Neural cell (in vitro differentiated cells): ENCODE measurements at regions not wholly inside any gene's neighbourhood (a gene's known extent, or its start where the extent isn't known, plus 50 kb on each side); places are given as distances from the start of the nearest gene placed in this dataset.

ENCODE experiments used
- H2AFZ ChIP-seq: fragments of 200-600, 300-800 bp; sonication (generic), shearing (Covaris generic); 2 replicates; pipeline ENCODE4 v1.6.0; 2014; ENCODE audit warnings: low read depth, mild to moderate bottlenecking, antibody characterized with exemption, low read length, moderate library complexity
- H3F3A ChIP-seq: fragments of 200-600 bp; shearing (Covaris generic); 2 replicates; pipeline ENCODE4 v1.6.1; 2016; ENCODE audit warnings: mild to moderate bottlenecking, moderate library complexity, mixed read lengths, antibody characterized with exemption, low read length; ENCODE audit not compliant: insufficient read depth, poor library complexity, severe bottlenecking
- H3K27ac ChIP-seq: fragments of 200-600, 300-800 bp; sonication (generic), shearing (Covaris generic); 2 replicates; pipeline ENCODE4 v1.5.1; 2014; ENCODE audit warnings: mild to moderate bottlenecking, low read length, moderate library complexity
- H3K27me3 ChIP-seq: fragments of 300-800, 200-600 bp; sonication (generic), shearing (Covaris generic); 2 replicates; pipeline ENCODE4 v1.6.0; 2014; ENCODE audit warnings: mild to moderate bottlenecking, low read depth, low read length, moderate library complexity; ENCODE audit not compliant: insufficient read depth
- H3K36me3 ChIP-seq: fragments of 300-800, 200-600 bp; sonication (generic), shearing (Covaris generic); 2 replicates; pipeline ENCODE4 v1.5.1; 2014; ENCODE audit warnings: mild to moderate bottlenecking, antibody characterized with exemption, low read length, moderate library complexity; ENCODE audit not compliant: insufficient read depth
- H3K4me2 ChIP-seq: fragments of 300-800, 200-600 bp; sonication (generic), shearing (Covaris generic); 2 replicates; pipeline ENCODE4 v1.6.0; 2014; ENCODE audit warnings: mild to moderate bottlenecking, low read length
- H3K4me3 ChIP-seq: fragments of 300-800, 200-600 bp; sonication (generic), shearing (Covaris generic); 2 replicates; pipeline ENCODE4 v1.5.1; 2014; ENCODE audit warnings: mild to moderate bottlenecking, low read length, moderate library complexity
- H3K79me2 ChIP-seq: fragments of 200-600 bp; shearing (Covaris generic); replicated peaks from 2 replicates; pipeline ENCODE4 v1.6.0; 2014; ENCODE audit warnings: mild to moderate bottlenecking, low read length, moderate library complexity; ENCODE audit not compliant: insufficient read depth
- H3K9ac ChIP-seq: fragments of 300-800, 200-600 bp; sonication (generic), shearing (Covaris generic); 2 replicates; pipeline ENCODE4 v1.6.1; 2016; ENCODE audit warnings: mild to moderate bottlenecking, low read length, mixed read lengths
- H3K9me2 ChIP-seq: fragments of 200-600 bp; shearing (Covaris generic); 2 replicates; pipeline ENCODE4 v1.6.1; 2016; ENCODE audit warnings: mild to moderate bottlenecking, low read length, mixed read lengths; ENCODE audit not compliant: insufficient read depth
- H3K9me3 ChIP-seq: fragments of 200-600, 300-800 bp; sonication (generic), shearing (Covaris generic); 2 replicates; pipeline ENCODE4 v1.6.1; 2016; ENCODE audit warnings: mild to moderate bottlenecking, mixed run types, low read length, moderate library complexity, mixed read lengths
- H4K20me1 ChIP-seq: fragments of 200-600 bp; shearing (Covaris generic); 2 replicates; pipeline ENCODE4 v1.6.1; 2016; ENCODE audit warnings: mild to moderate bottlenecking, mixed run types; ENCODE audit not compliant: insufficient read depth
- CTCF ChIP-seq: fragments of 450-650 bp; IDR thresholded peaks from 2 replicates; pipeline ENCODE4 v1.5.1; 2014; ENCODE audit warnings: antibody characterized with exemption, mild to moderate bottlenecking, moderate library complexity; ENCODE audit not compliant: poor library complexity, severe bottlenecking
- EP300 ChIP-seq: fragments of 450-650 bp; conservative IDR thresholded peaks from 2 replicates; pipeline ENCODE4 v1.6.1; 2014; ENCODE audit warnings: antibody characterized with exemption, mild to moderate bottlenecking, moderate library complexity; ENCODE audit not compliant: poor library complexity, severe bottlenecking
- EZH2 ChIP-seq: fragments of 200-600, 300-800 bp; shearing (Covaris generic), sonication (generic); IDR thresholded peaks from 2 replicates; pipeline ENCODE4 v1.6.1; 2014; ENCODE audit warnings: antibody characterized with exemption, low read length, borderline replicate concordance, mild to moderate bottlenecking; ENCODE audit not compliant: insufficient read depth, poor library complexity, severe bottlenecking
- MXI1 ChIP-seq: fragments of 450-650 bp; conservative IDR thresholded peaks from 2 replicates; pipeline ENCODE4 v1.6.1; 2014; ENCODE audit warnings: antibody characterized with exemption, mild to moderate bottlenecking; ENCODE audit not compliant: poor library complexity, severe bottlenecking
- POLR2AphosphoS5 ChIP-seq: IDR thresholded peaks from 2 replicates; pipeline ENCODE4 v1.6.1; 2012
- RAD21 ChIP-seq: fragments of 450-650 bp; conservative IDR thresholded peaks from 2 replicates; pipeline ENCODE4 v1.6.1; 2014; ENCODE audit warnings: antibody characterized with exemption, mild to moderate bottlenecking, moderate library complexity
- REST ChIP-seq: IDR thresholded peaks from 2 replicates; pipeline ENCODE4 v1.6.1; 2012; ENCODE audit warnings: borderline replicate concordance
- SMC3 ChIP-seq: fragments of 450-650 bp; conservative IDR thresholded peaks from 2 replicates; pipeline ENCODE4 v1.6.1; 2014; ENCODE audit warnings: antibody characterized with exemption, mild to moderate bottlenecking, moderate library complexity; ENCODE audit not compliant: poor library complexity
- TAF1 ChIP-seq: IDR thresholded peaks from 2 replicates; pipeline ENCODE4 v1.6.1; 2012; ENCODE audit warnings: low read depth

- H3K9me2 ChIP-seq: no peaks in the 10 kb centered on the region
- H2AFZ ChIP-seq: no peak overlapping the region
- TF ChIP-seq MXI1 (no peak), RAD21 (no peak), CTCF (no peak), EZH2 (no peak), TAF1 (no peak), REST (no peak), SMC3 (no peak), POLR2AphosphoS5 (no peak), EP300 (no peak)
- no peaks in the 10 kb centered on the region for H3K36me3 ChIP-seq
- H3F3A ChIP-seq: no peaks in the 10 kb centered on the region
- H3K27me3 ChIP-seq: no peaks in the 10 kb centered on the region
- no peaks in the 10 kb centered on the region for H4K20me1 ChIP-seq
- no peaks in the 10 kb centered on the region for H3K79me2 ChIP-seq
- no peak overlapping the region for H3K4me2 ChIP-seq
- H3K9ac ChIP-seq: no peak overlapping the region
- H3K9me3 ChIP-seq: no peaks in the 10 kb centered on the region
- H3K27ac ChIP-seq: no peak overlapping the region
- no peak overlapping the region for H3K4me3 ChIP-seq
Observed at GRCh38 chr2:188798159-188798558, 176.0 kb upstream of the COL3A1 start.

- Histone ChIP-seq H3K27me3 (no peaks in the 10 kb centered on the region), H3K9me2 (no peaks in the 10 kb centered on the region), H3K9ac (no peak overlapping the region), H3K79me2 (no peaks in the 10 kb centered on the region), H4K20me1 (no peaks in the 10 kb centered on the region), H3F3A (no peaks in the 10 kb centered on the region), H3K27ac (no peak overlapping the region), H3K36me3 (no peaks in the 10 kb centered on the region), H3K4me2 (no peak overlapping the region), H2AFZ (no peak overlapping the region), H3K4me3 (no peak overlapping the region), H3K9me3 (no peaks in the 10 kb centered on the region)
- TF ChIP-seq MXI1 (no peak), RAD21 (no peak), POLR2AphosphoS5 (no peak), REST (no peak), CTCF (no peak), EP300 (no peak), TAF1 (no peak), SMC3 (no peak), EZH2 (no peak)
Observed at GRCh38 chr2:188805219-188805618, 169.0 kb upstream of the COL3A1 start.
